HG03095 (cell line): ENCODE measurements at regions not wholly inside any gene's neighbourhood (a gene's known extent, or its start where the extent isn't known, plus 50 kb on each side); places are given as distances from the start of the nearest gene placed in this dataset.
"Not testable (repeated sequence)": the region's sequence is repeated elsewhere in the genome, so short reads cannot be mapped to it uniquely, and the experiment has no call there.

Experiments
- ATAC-seq: cut with Tn5 transposase; IDR thresholded peaks from one replicate; pipeline ENCODE4 v1.9.1; 2021; ENCODE audit warnings: moderate library complexity; ENCODE audit not compliant: unreplicated experiment

DNA sequence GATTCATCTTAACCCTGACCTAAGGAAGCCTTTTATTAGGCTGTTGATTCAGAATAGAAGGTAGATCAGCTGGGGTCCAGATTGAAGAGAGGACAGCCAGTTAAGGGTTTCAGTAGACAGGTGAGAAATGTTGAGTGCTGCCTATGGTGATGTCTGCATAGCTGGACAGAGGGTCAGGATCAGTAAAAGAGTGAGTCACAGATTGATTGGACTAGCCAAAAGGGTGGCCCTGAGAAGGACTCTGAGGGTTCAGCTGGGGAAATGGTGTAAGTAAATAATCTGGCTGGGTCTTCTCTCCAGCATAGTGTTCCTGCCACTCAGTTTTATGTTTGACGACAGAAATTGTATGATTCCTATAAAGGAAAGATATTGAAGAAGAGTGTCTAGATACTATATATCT lies 227.7 kb downstream of the RTP5 start:
- ATAC-seq = not testable (repeated sequence)

DNA sequence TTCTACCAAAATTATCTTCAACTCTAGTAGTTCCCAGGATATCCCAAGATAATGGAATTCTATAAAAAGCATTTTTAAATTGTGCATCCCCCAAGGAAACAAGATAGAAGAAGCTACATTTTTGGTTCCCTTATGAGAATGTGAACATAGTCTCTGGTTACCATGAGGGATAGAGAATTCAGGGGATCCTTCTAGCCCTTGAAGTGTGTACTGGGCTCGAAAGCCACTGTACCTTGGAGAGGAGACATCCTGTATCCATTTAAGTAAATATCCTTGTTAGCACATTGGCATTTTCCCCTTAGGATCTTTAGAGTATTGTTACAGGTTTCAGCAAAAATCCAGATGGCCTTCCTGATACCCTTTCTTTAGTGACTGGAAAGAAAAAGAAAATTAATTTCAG lies 228.5 kb downstream of the RTP5 start:
- ATAC-seq = no peak

DNA sequence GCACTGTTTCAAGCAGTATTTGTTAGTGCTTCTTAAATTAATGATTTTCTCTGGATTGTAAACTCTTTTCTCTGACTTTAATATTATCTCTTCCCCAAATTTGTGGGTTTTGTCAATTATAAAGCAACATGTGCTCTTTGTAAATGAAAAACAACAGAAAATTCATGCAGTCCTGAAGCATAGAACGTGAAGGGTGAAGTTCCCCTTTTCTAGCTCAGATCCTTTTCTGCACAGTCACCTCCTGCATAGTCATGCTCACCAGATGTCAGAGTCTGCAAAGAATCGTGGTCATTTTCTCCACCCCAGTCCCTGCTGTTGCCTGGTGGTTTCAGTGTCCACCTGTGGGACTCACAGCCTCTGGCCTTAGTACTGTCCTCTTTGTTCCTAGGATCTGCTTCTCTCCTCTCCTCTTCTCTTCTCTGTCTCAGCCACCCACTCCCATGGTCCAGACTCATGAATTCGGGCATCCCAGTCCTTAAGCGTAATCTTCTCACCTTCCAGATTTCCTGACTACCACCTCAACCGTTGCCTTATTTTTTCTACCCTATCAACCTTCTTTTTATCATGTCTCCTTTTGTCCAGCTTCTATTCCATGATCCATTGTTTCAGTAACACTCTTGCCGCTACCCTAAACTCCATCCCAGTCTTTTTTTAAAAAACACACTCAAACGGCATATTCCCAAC lies 229.1 kb downstream of the RTP5 start:
- ATAC-seq = no peak

- not testable (repeated sequence) for ATAC-seq
Observed at GRCh38 chr2:242103093-242103492, 233.6 kb downstream of the RTP5 start.

DNA sequence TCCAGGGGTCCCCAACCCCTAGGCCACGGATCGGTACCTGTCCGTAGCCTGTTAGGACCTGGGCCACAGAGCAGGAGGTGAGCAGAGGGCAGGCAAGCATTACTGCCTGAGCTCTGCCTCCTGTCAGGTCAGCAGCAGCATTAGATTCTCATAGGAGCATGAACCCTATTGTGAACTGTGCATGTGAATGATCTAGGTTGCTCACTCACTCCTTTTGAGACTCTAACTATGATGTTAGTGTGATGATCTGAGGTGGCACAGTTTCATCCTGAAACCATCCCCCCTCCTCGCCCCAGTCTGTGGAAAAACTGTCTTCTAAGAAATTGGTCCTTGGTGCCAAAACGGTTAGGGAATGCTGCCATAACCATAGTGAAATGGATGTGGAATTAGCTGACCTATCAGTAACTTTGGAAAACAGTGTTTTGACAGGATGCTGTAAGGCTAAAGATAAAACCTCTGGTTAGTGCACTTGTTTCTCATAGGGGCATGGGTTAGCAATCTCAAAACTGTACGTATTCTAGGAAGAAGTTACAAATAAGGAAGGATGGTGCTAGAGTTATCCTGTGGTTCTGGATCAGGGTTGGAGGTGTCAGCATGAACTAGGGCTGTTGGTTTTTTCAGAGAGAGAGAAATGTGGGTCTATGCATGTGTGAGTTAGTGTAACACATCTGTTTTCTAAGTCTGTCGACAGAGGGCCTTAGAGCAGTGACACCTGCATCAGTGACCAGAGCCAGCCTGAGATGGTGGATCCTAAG lies 234.8 kb downstream of the RTP5 start:
- not testable (repeated sequence) for ATAC-seq

DNA sequence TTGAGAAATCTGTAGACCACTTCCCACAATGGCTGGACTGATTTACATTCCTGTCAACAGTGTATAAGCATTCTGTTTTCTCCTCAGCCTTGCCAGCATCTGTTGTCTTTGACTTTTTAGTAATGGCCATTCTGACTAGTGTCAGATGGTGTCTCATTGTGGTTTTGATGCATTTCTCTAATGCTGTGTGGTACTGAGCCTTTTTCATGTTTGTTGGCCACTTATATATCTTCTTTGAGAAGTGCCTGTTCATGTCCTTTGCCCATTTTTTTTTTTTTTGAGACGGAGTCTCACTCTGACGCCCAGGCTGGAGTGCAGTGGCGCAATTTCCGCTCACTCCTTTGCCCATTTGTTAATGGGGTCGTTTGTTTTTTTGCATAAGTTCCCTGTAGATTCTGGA lies 237.5 kb downstream of the RTP5 start:
- ATAC-seq = not testable (repeated sequence)

- not testable (repeated sequence) for ATAC-seq
Observed at GRCh38 chr2:242108797-242109500, 239.4 kb downstream of the RTP5 start.

GRCh38 chr2:242109819-242110218 lies 240.3 kb downstream of the RTP5 start:
- not testable (repeated sequence) for ATAC-seq

DNA sequence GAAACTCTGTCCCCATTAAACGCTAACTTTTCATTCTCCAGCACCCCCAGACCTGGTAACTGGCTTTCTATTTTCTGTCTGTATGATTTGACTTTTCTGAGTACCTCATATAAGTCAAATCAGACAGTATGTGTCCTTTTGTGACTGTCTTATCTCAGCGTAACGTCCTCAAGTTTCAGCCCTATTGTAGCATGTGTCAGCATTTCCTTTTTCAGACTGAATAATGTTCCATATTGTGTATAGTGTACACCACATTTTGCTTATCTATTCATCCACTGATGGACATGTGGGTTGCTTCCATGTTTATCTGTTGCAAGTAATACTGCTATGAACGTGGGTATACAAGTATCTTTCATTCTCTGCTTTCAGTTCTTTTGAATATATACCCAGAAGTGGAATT lies 242.4 kb downstream of the RTP5 start:
- not testable (repeated sequence) for ATAC-seq

DNA sequence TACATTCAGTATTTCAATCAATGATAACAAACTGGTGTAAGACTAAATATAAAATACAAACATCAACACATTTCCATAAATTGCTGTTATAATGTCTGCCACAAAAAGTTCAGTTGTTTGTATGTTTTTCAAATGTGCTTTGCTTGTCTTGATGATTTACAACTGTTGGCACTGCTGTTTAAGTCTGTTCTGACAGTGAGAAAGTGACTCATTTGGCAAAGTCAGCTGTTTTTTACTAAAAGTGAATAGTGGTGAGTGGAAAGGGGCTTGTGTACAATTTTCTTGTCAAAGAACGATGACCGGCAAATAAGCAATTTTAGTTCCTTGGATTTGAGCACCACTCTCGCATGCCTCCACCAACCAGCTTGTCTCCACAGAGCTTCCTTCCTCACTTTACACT lies 244.0 kb downstream of the RTP5 start:
- ATAC-seq = not testable (repeated sequence)

- not testable (repeated sequence) for ATAC-seq
Observed at GRCh38 chr2:242116676-242117075, 247.1 kb downstream of the RTP5 start.

DNA sequence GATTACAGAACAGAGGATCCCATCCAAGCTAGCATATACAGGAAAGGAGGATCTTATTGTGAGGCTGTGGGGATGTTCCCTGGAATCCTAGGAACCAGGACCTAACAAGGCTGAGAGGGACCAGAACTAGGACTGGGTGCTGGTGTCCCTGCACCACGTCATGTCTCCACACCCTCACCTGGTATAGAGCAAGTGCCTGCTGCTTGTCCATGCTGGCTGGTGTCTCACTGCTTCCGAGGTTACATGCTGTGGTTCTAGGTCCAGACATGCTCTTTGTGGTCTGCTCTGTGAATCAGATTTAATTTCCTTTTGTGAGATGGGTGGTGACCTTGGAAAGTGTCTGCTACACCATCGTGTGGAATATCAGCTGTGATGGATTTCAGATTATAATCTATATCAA lies 247.8 kb downstream of the RTP5 start:
- not testable (repeated sequence) for ATAC-seq

DNA sequence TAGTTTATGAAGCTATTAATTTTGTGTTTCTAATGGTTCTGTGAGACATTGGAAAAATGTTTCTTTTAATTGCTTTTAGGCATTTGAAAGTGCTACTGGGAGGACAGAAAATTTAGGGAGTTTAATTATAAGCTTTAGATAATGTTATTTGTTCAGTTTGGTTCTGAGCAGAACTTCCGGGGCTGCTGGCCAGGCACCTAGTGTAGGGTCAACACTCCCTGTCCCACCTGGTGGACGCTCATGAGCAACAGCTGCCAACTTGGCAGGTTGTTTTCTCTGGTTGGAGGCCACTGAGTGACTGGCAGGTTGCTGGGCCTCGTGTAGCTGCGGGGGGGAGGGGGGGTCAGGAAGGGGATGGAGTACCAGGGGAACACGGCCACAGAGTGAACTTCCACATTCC lies 250.2 kb downstream of the RTP5 start:
- not testable (repeated sequence) for ATAC-seq

DNA sequence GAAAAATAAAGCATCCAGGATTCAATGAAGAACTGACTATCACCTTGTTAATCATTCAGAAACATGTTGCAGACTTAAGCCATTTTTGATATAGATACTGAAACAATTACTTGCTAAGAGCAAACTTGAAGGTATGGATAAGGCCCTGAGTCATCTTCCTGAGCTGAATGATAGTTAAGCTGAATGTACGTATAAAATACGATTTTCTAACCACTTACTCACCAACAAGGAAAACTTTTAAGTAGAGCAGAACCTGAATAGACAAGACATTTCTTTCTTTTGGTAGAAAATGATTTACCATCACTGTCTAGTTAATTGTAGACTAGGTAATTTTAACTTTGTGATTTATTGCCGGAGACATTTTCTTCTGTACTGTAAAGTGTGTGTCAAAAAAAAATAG lies 261.2 kb downstream of the RTP5 start:
- not testable (repeated sequence) for ATAC-seq

- ATAC-seq = not testable (repeated sequence)
Observed at GRCh38 chr2:242159921-242160320, 290.4 kb downstream of the RTP5 start.

GRCh38 chr2:242165115-242165514 lies 295.6 kb downstream of the RTP5 start:
- not testable (repeated sequence) for ATAC-seq

- not testable (repeated sequence) for ATAC-seq
Observed at GRCh38 chr2:242171290-242171689, 301.8 kb downstream of the RTP5 start.
